Bronchial epithelial cell (primary cell): ENCODE measurements at regions not wholly inside any gene's neighbourhood (a gene's known extent, or its start where the extent isn't known, plus 50 kb on each side); places are given as distances from the start of the nearest gene placed in this dataset.

ENCODE experiments used
- DNase-seq: peaks from one replicate; pipeline ENCODE4 v3.0.0-alpha.2; 2010; ENCODE audit warnings: low read depth
- FAIRE-seq: peaks from 2 replicates; lab custom pipeline; 2011; peaks lifted over from hg19 to GRCh38; lab: Jason Lieb, UNC
- H3K27me3 ChIP-seq: 2 replicates; pipeline ENCODE4 v1.5.1; 2011; ENCODE audit warnings: low read length; ENCODE audit not compliant: control insufficient read depth, insufficient read depth
- H3K36me3 ChIP-seq: 2 replicates; pipeline ENCODE4 v1.5.1; 2011; ENCODE audit warnings: low read length; ENCODE audit not compliant: control insufficient read depth, insufficient read depth
- H3K4me3 ChIP-seq: 2 replicates; pipeline ENCODE4 v1.5.1; 2011; ENCODE audit warnings: mild to moderate bottlenecking, low read depth, low read length, control low read depth
- CTCF ChIP-seq: IDR thresholded peaks from 2 replicates; pipeline ENCODE4 v1.5.1; 2011; ENCODE audit warnings: mild to moderate bottlenecking, moderate library complexity, low read length, control low read depth, inconsistent platforms; ENCODE audit not compliant: insufficient read depth, severe bottlenecking

GRCh38 chr15:94057305-94057704 lies 174.1 kb upstream of the MCTP2 start:
- FAIRE-seq (peak; percentile 32), DNase-seq (peak; percentile 97)
- TF ChIP-seq CTCF: no peak

GRCh38 chr15:94056314-94056713 lies 175.0 kb upstream of the MCTP2 start:
- no peak for TF ChIP-seq CTCF
- no peak for DNase-seq
- H3K4me3 ChIP-seq: no peak overlapping the region
- no peak for FAIRE-seq
- H3K36me3 ChIP-seq: no peaks in the 10 kb centered on the region
- no peaks in the 10 kb centered on the region for H3K27me3 ChIP-seq

More at GRCh38 chr15:94057305-94057704, 174.1 kb upstream of the MCTP2 start:
- Histone ChIP-seq H3K36me3 (no peaks in the 10 kb centered on the region), H3K4me3 (no peak overlapping the region), H3K27me3 (no peaks in the 10 kb centered on the region)

- no peak for TF ChIP-seq CTCF
- DNase-seq (no peak), FAIRE-seq (no peak)
- Histone ChIP-seq H3K4me3 (no peak overlapping the region), H3K36me3 (no peaks in the 10 kb centered on the region), H3K27me3 (no peaks in the 10 kb centered on the region)
These were observed 177.7 kb upstream of the MCTP2 start for GRCh38 chr15:94053626-94054025.

- Histone ChIP-seq H3K27me3 (no peaks in the 10 kb centered on the region), H3K36me3 (no peaks in the 10 kb centered on the region), H3K4me3 (no peak overlapping the region)
- DNase-seq (no peak), FAIRE-seq (no peak)
- no peak for TF ChIP-seq CTCF
These were observed 178.7 kb upstream of the MCTP2 start for GRCh38 chr15:94052711-94053110.

- TF ChIP-seq CTCF: no peak
- no peak for FAIRE-seq
- Histone ChIP-seq H3K4me3 (no peak overlapping the region), H3K27me3 (no peaks in the 10 kb centered on the region), H3K36me3 (no peaks in the 10 kb centered on the region)
- no peak for DNase-seq
These were observed 183.8 kb upstream of the MCTP2 start for GRCh38 chr15:94047566-94047965.

- peak; percentile 25 for DNase-seq
- Histone ChIP-seq H3K4me3 (no peak overlapping the region), H3K36me3 (no peaks in the 10 kb centered on the region), H3K27me3 (no peaks in the 10 kb centered on the region)
- FAIRE-seq: no peak
- TF ChIP-seq CTCF: no peak
These were observed 189.0 kb upstream of the MCTP2 start for GRCh38 chr15:94042180-94042928.
